AG04449 (cell line): ENCODE measurements at regions not wholly inside any gene's neighbourhood (a gene's known extent, or its start where the extent isn't known, plus 50 kb on each side); places are given as distances from the start of the nearest gene placed in this dataset.

Experiments
- CTCF ChIA-PET: fragments of 350-600 bp; formaldehyde crosslinking; extraction: SDS; loops from one replicate; lab custom pipeline; 2021; ENCODE audit warnings: antibody characterized with exemption; lab: Yijun Ruan, JAX
- POLR2A ChIA-PET: fragments of 400-600, 350-600 bp; formaldehyde crosslinking; extraction: SDS; loops from one replicate; lab custom pipeline; 2020; ENCODE audit warnings: antibody characterized with exemption, inconsistent platforms; lab: Yijun Ruan, JAX
- DNase-seq: peaks from one replicate; pipeline ENCODE4 v3.0.0-alpha.2; 2010; ENCODE audit warnings: low read depth, low spot score
- H3K4me3 ChIP-seq: 2 replicates; pipeline ENCODE4 v1.5.1; 2011; ENCODE audit warnings: low read depth, mild to moderate bottlenecking, control low read depth, low read length
- CTCF ChIP-seq: IDR thresholded peaks from one replicate; pipeline ENCODE4 v1.5.1; 2011; ENCODE audit warnings: mild to moderate bottlenecking, moderate library complexity, low read length, control low read depth, inconsistent platforms; ENCODE audit not compliant: insufficient read depth; ENCODE audit errors: missing control alignments

GRCh38 chr3:124384527-124384926 is 345.7 kb upstream of the UMPS start:
- no peak overlapping the region for H3K4me3 ChIP-seq
- ChIA-PET CTCF (no interaction called here), POLR2A (no interaction called here)
- no peak for DNase-seq
- TF ChIP-seq CTCF = no peak

DNA sequence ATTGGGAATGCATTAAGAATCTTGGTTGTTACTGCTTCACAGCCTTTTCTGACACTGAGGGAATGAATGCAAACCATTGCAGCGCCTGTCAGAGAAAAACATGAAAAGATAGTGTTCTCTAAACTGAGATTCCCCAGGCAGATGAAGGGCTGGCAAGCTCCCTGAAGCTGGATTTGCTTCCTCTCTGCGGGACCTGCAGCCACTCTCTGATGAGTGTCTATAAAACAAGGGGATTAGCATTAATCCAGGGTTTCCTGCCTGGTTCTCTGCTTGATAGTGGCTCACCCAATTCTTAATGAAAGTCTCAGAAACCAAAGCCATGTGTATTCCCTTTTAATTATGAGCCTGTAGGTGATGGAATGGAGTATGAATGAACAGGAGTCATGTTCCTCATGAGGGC is 344.3 kb upstream of the UMPS start:
- POLR2A ChIA-PET = no interaction called here
- no peak for DNase-seq
- TF ChIP-seq CTCF = no peak

GRCh38 chr3:124386996-124387595 is 343.2 kb upstream of the UMPS start:
- no peak for DNase-seq
- H3K4me3 ChIP-seq = no peak overlapping the region
- CTCF ChIA-PET = interaction anchor here (0.9 kb wide), 1 partner anchor 36 kb away, joined by 3 read pairs; no protein-coding TSS in a partner anchor
- POLR2A ChIA-PET = no interaction called here
- TF ChIP-seq CTCF = no peak

More for the DNA sequence above, 344.3 kb upstream of the UMPS start:
- no peak overlapping the region for H3K4me3 ChIP-seq
- CTCF ChIA-PET = no interaction called here

- TF ChIP-seq CTCF = no peak
- no peak overlapping the region for H3K4me3 ChIP-seq
- POLR2A ChIA-PET = no interaction called here
- CTCF ChIA-PET = interaction anchor here (0.8 to 1.1 kb wide), 2 partner anchors 13 to 30 kb away, joined by 3 read pairs; no protein-coding TSS in a partner anchor
- no peak for DNase-seq
Measured at GRCh38 chr3:124391774-124392173, 338.5 kb upstream of the UMPS start.

DNA sequence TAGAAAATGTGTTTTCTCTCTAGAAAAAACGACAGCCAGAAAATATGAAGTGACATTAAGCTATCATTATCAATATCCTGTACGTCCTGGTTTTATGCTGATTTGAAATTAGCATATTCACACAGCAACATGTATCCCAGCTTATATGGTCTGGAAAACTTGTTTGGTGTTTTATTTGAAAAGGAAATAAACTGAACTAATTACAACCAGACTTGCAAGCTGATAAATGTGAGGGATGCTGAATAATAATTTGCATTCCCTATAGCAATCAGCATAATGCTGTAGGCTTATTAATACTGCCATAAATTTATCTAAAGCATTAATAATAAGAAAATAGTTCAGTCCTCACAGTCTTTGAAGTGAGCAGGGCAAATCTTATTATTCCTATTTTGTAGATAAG is 336.9 kb upstream of the UMPS start:
- DNase-seq = no peak
- no peak for TF ChIP-seq CTCF
- H3K4me3 ChIP-seq = no peak overlapping the region
- CTCF ChIA-PET = interaction anchor here (1.1 to 1.5 kb wide), 3 partner anchors 34 to 741 kb away, joined by 3 to 4 read pairs (median 3); no protein-coding TSS in a partner anchor
- POLR2A ChIA-PET = no interaction called here

GRCh38 chr3:124395162-124395561 is 335.1 kb upstream of the UMPS start:
- POLR2A ChIA-PET = no interaction called here
- DNase-seq = no peak
- TF ChIP-seq CTCF = no peak
- no peak overlapping the region for H3K4me3 ChIP-seq
- CTCF ChIA-PET = no interaction called here
